BLaER1 treated with 17β-estradiol and CSF1 and Interleukin-3, amounts not matched to agents 10 nM and 100 nM (cell line): ENCODE measurements at regions not wholly inside any gene's neighbourhood (a gene's known extent, or its start where the extent isn't known, plus 50 kb on each side); places are given as distances from the start of the nearest gene placed in this dataset.

ENCODE experiments used
- H3K27ac ChIP-seq, 11 experiments: shearing (Covaris generic); formaldehyde crosslinking; 2 replicates each; pipeline ENCODE4 v1.8.1; 2022
- H3K27me3 ChIP-seq, 11 experiments: shearing (Covaris generic); formaldehyde crosslinking; 2 replicates each; pipeline ENCODE4 v1.8.1; 2022
- H3K36me3 ChIP-seq, 11 experiments: shearing (Covaris generic); formaldehyde crosslinking; 2 replicates each; pipeline ENCODE4 v1.8.1; 2022
- H3K4me1 ChIP-seq, 10 experiments: shearing (Covaris generic); formaldehyde crosslinking; 2 replicates each; pipeline ENCODE4 v1.8.1; 2022
- H3K4me2 ChIP-seq, 11 experiments: shearing (Covaris generic); formaldehyde crosslinking; 2 replicates each; pipeline ENCODE4 v1.8.1; 2022
- H3K4me3 ChIP-seq, 10 experiments: shearing (Covaris generic); formaldehyde crosslinking; 2 replicates each; pipeline ENCODE4 v1.8.1; 2022
- H3K9ac ChIP-seq, 11 experiments: shearing (Covaris generic); formaldehyde crosslinking; 2 replicates each; pipeline ENCODE4 v1.8.1; 2022
- H3K9me3 ChIP-seq, 11 experiments: shearing (Covaris generic); formaldehyde crosslinking; replicated peaks in 1 of 11; 2 replicates each; pipeline ENCODE4 v1.8.1; 2022
- H4K20me1 ChIP-seq, 11 experiments: shearing (Covaris generic); formaldehyde crosslinking; 2 replicates each; pipeline ENCODE4 v1.8.1; 2022
- Cebpa-rat ChIP-seq, 11 experiments: shearing (Covaris generic); IDR thresholded peaks; 2 replicates each; pipeline ENCODE4 v1.8.1; 2022

- no peaks in the 10 kb centered on the region for H3K27me3 ChIP-seq
- H3K4me2 ChIP-seq, result no peak overlapping the region
- 0 out of 22 replicates have a peak, but pooled peaks cover 0 to 2% (median 0%) of the 10 kb centered on the region in 11 experiments for H3K9me3 ChIP-seq
- H4K20me1 ChIP-seq, result no peaks in the 10 kb centered on the region
- H3K4me3 ChIP-seq, result no peak overlapping the region
- no peak overlapping the region for H3K27ac ChIP-seq
- no peak for TF ChIP-seq Cebpa-rat (IDR thresholded peaks at IDR 0.05)
- no peaks in the 10 kb centered on the region for H3K4me1 ChIP-seq
- H3K9ac ChIP-seq, result no peak overlapping the region
- H3K36me3 ChIP-seq, result no peaks in the 10 kb centered on the region
These were observed 962.1 kb downstream of the KCNJ18 start for GRCh38 chr17:22654447-22654846.

DNA sequence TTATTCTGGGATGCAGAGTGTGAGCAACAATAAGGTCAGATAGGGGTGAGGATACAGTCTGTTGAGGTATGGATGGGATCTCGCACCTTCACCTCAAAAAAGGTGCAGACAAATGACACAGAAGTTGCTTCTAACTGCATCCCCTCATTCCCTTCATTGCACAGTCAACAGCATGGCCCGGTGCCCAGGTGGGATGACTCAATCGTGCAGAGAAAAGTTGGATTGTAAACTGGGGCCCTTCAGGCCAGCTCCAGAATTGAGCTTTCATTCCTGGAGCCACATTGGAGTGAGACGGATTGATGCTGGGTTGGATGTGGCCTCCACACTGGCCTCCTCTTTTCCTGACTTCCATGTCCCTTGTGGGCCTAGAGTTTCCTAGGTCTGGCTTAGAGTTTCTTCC lies 977.4 kb downstream of the KCNJ18 start:
- no peak overlapping the region for H3K4me3 ChIP-seq
- H3K36me3 ChIP-seq, result no peaks in the 10 kb centered on the region
- no peaks in the 10 kb centered on the region for H4K20me1 ChIP-seq
- H3K4me2 ChIP-seq, result no peak overlapping the region
- no peak for TF ChIP-seq Cebpa-rat (IDR thresholded peaks at IDR 0.05)
- H3K27me3 ChIP-seq, result no peaks in the 10 kb centered on the region
- no peaks in the 10 kb centered on the region for H3K9me3 ChIP-seq
- H3K27ac ChIP-seq, result no peak overlapping the region
- no peaks in the 10 kb centered on the region for H3K4me1 ChIP-seq
- no peak overlapping the region for H3K9ac ChIP-seq

- Histone ChIP-seq H3K27ac (no peak overlapping the region), H3K4me3 (no peak overlapping the region), H3K4me1 (no peaks in the 10 kb centered on the region), H3K36me3 (no peaks in the 10 kb centered on the region), H3K9me3 (no peaks in the 10 kb centered on the region), H4K20me1 (no peaks in the 10 kb centered on the region), H3K4me2 (no peak overlapping the region), H3K27me3 (no peaks in the 10 kb centered on the region), H3K9ac (no peak overlapping the region)
- TF ChIP-seq Cebpa-rat (IDR thresholded peaks at IDR 0.05), result no peak
These were observed 978.8 kb downstream of the KCNJ18 start for GRCh38 chr17:22671110-22671509.

- Histone ChIP-seq H3K27ac (no peak overlapping the region), H3K4me2 (no peak overlapping the region), H3K9ac (no peak overlapping the region), H3K9me3 (peaks cover 23 to 41% (median 35%) of the 10 kb centered on the region in 11 experiments; a peak in 20 of 22 replicates), H3K36me3 (no peaks in the 10 kb centered on the region), H4K20me1 (no peaks in the 10 kb centered on the region), H3K4me1 (no peaks in the 10 kb centered on the region), H3K4me3 (no peak overlapping the region), H3K27me3 (no peaks in the 10 kb centered on the region)
- no peak for TF ChIP-seq Cebpa-rat (IDR thresholded peaks at IDR 0.05)
These were observed 999.9 kb downstream of the KCNJ18 start for GRCh38 chr17:22692066-22692805.

DNA sequence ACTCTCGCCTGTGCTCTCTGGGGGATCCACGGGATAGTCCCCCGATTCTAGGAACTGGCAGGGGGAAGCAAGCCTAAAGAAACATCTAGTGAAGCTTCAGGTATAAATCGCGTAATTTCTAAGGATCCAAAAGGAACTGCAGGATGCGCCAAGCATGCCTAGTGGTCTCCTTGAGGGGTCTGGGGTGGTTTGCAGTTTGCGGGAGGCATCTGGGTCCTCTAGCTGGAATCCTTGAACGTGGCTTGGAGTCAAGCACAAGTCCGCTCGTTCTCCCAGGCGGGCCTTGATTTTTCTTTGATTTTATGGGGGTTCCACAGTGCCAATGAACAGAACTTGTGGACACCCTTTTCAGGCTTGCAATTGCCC lies 1000.5 kb downstream of the KCNJ18 start:
- Histone ChIP-seq H3K9ac (no peak overlapping the region), H3K4me1 (no peaks in the 10 kb centered on the region), H3K9me3 (peaks cover 26 to 41% (median 35%) of the 10 kb centered on the region in 11 experiments; a peak in 20 of 22 replicates), H3K4me3 (no peak overlapping the region), H3K27me3 (no peaks in the 10 kb centered on the region), H4K20me1 (no peaks in the 10 kb centered on the region), H3K27ac (no peak overlapping the region), H3K36me3 (no peaks in the 10 kb centered on the region), H3K4me2 (no peak overlapping the region)
- no peak for TF ChIP-seq Cebpa-rat (IDR thresholded peaks at IDR 0.05)

DNA sequence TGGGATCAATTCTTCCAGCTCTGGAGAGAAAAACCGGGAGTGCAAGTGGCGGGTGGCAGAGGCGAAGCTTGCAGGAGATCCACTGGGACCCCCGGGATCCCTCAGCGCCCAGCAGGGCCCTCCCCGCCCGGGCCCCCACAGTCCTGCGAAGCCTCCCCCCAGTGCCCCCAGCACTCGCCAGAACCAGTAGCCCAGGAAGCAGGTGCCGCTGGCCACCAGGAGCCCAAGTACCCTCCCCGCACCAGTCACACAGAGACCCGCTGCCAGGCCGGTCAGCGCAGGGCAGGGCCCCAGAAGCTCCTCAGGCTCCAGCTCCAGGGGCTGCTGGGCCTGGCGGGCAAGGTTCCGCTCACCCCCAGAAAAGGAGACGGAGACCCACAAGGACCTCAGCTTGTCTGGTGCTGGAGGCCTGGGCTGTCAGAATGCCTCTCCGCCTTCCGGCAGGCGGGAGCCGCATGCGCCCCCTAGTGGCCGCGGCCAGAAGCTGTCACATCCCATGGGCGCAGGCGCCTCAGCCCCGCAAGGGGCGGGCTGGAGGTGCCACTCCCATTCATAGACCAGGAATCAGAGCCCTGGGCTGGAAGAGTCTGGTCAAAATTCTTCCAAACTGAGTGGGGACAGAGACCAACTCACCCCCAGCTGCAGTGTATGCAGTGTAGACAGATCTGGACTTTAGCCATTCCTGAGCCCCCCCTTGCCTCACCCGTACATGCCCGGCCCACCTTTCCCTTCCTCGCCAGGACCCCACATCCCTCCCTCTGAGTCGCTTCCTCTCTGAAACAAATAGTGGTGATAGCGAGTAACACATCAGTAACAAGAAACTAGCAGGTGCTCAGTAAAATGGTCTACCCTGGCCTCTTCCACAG lies 1002.3 kb downstream of the KCNJ18 start:
- Histone ChIP-seq H3K4me2 (no peak overlapping the region), H3K4me3 (no peak overlapping the region), H3K36me3 (no peaks in the 10 kb centered on the region), H3K27ac (no peak overlapping the region), H4K20me1 (no peaks in the 10 kb centered on the region), H3K9me3 (peaks cover 32 to 52% (median 38%) of the 10 kb centered on the region in 11 experiments; a peak in 20 of 22 replicates), H3K4me1 (no peaks in the 10 kb centered on the region), H3K27me3 (no peaks in the 10 kb centered on the region), H3K9ac (no peak overlapping the region)
- no peak for TF ChIP-seq Cebpa-rat (IDR thresholded peaks at IDR 0.05)

GRCh38 chr17:22695228-22695619 lies 1002.9 kb downstream of the KCNJ18 start:
- Histone ChIP-seq H3K4me1 (no peaks in the 10 kb centered on the region), H3K4me3 (no peak overlapping the region), H3K9ac (no peak overlapping the region), H3K36me3 (no peaks in the 10 kb centered on the region), H3K27ac (no peak overlapping the region), H3K27me3 (no peaks in the 10 kb centered on the region), H3K9me3 (peaks cover 32 to 52% (median 38%) of the 10 kb centered on the region in 11 experiments; a peak in 20 of 22 replicates), H3K4me2 (no peak overlapping the region), H4K20me1 (no peaks in the 10 kb centered on the region)
- TF ChIP-seq Cebpa-rat (IDR thresholded peaks at IDR 0.05), result no peak

DNA sequence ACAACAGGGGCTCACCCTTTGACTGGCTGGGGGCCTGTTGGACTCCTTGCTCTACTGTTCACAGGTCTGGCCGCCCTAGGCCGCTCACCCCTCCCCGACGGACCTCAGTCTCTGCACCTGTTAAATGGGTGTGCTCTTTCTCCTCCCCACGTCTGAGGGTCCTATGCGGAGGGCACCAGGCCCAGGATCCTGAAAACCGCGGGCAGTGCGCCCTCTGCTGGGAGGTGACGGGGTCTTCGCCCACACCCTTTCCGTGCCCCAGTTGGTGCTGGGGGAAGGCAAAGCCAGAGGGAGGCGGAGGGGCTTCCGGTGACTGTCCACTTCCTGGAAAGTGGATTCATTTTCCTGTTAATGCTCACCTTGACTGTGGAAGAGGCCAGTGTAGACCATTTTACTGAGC lies 1010.9 kb downstream of the KCNJ18 start:
- peaks cover 0 to 21% (median 6%) of the 10 kb centered on the region in 11 experiments; a peak in 14 of 22 replicates for H3K9me3 ChIP-seq

DNA sequence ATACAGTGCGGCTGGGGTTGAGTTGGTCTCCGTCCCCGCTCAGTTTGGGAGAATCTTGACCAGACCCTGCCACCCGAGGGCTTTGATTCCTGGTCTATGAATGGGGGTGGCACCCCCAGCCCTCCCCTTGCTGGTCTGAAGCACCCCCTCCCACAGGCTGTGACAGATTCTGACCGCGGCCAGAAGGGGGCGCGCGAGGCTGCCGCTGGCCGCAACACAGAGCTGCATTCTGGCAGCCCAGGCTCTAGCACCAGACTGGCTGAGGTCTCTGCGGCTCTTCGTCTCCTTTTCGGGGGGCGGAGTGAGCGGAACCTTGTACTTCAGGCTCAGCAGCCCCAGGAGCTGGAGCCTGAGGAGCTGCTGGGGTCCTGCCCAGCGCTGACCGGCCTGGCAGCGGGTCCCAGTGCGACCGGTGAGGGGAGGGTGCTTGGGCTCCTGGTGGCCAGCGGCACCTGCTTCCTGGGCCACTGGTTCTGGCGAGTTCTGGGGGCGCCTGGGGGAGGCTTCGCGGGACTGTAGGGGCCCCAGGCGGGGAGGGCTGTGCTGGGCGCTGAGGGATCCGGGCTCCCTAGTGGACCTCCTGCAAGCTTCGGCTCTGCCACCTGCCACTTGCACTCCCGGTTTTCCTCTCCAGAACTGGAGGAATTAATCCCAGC lies 1011.6 kb downstream of the KCNJ18 start:
- no peaks in the 10 kb centered on the region; a peak in 1 of 22 replicates for H4K20me1 ChIP-seq
- TF ChIP-seq Cebpa-rat (IDR thresholded peaks at IDR 0.05), result no peak

More for the DNA sequence above, 1010.9 kb downstream of the KCNJ18 start:
- no peaks in the 10 kb centered on the region for H3K27me3 ChIP-seq
- H3K4me2 ChIP-seq, result no peak overlapping the region
- H3K4me3 ChIP-seq, result no peak overlapping the region
- no peaks in the 10 kb centered on the region; a peak in 1 of 22 replicates for H4K20me1 ChIP-seq
- H3K4me1 ChIP-seq, result no peaks in the 10 kb centered on the region
- no peak overlapping the region for H3K9ac ChIP-seq
- H3K27ac ChIP-seq, result no peak overlapping the region
- H3K36me3 ChIP-seq, result no peaks in the 10 kb centered on the region
- no peak for TF ChIP-seq Cebpa-rat (IDR thresholded peaks at IDR 0.05)

More for the DNA sequence above, 1011.6 kb downstream of the KCNJ18 start:
- H3K4me2 ChIP-seq, result no peak overlapping the region
- H3K9ac ChIP-seq, result no peak overlapping the region
- no peak overlapping the region for H3K4me3 ChIP-seq
- H3K4me1 ChIP-seq, result no peaks in the 10 kb centered on the region
- H3K27ac ChIP-seq, result no peak overlapping the region
- no peaks in the 10 kb centered on the region for H3K36me3 ChIP-seq
- H3K27me3 ChIP-seq, result no peaks in the 10 kb centered on the region
- H3K9me3 ChIP-seq, result peaks cover 0 to 14% (median 0%) of the 10 kb centered on the region in 11 experiments; a peak in 6 of 22 replicates
